ENCODE measurements at regions not wholly inside any gene's neighbourhood (a gene's known extent, or its start where the extent isn't known, plus 50 kb on each side); places are given as distances from the start of the nearest gene placed in this dataset.

- DNase-seq, result no peak
- H3K36me3 Mint-ChIP-seq (ENCODE audit: unreplicated experiment), result peaks cover 12% of the 10 kb centered on the region
Measured at GRCh38 chr6:147046141-147046877, 157.9 kb upstream of the STXBP5 start.

DNA sequence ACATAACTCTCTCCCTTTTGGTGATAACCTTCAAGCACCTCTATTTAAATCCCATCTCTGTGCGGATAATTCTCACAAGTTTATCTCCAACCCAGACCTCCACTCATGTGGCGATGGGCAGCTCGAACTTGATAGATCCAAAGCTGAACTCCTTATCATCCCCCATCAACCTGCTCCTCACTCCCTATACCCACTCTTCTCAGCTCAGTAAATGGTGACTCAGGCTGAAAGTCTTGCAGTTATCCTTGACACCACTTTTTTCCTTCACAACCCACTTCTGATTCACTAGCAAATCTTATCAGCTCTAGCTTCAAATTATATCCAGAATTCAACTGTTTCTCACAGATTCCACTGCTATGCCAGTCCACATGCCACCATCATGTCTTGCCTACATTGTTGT is 155.3 kb upstream of the STXBP5 start:
- no peak for TF ChIP-seq CTCF (IDR thresholded peaks at IDR 0.05; ENCODE audit: partially characterized antibody, unreplicated experiment)
- Mint-ChIP-seq H3K9me3 (ENCODE audit: unreplicated experiment) (no peaks in the 10 kb centered on the region), H3K36me3 (ENCODE audit: unreplicated experiment) (peaks cover 4% of the 10 kb centered on the region), H3K27me3 (ENCODE audit: unreplicated experiment) (no peaks in the 10 kb centered on the region), H3K27ac (ENCODE audit: unreplicated experiment) (no peak overlapping the region), H3K4me3 (ENCODE audit: unreplicated experiment) (no peak overlapping the region), H3K4me1 (ENCODE audit: low read depth, unreplicated experiment) (peaks cover 4% of the 10 kb centered on the region)
- no peak for DNase-seq

More at GRCh38 chr6:147046141-147046877, 157.9 kb upstream of the STXBP5 start:
- no peaks in the 10 kb centered on the region for H3K4me1 Mint-ChIP-seq (ENCODE audit: low read depth, unreplicated experiment)
- H3K9me3 Mint-ChIP-seq (ENCODE audit: unreplicated experiment), result no peaks in the 10 kb centered on the region
- H3K4me3 Mint-ChIP-seq (ENCODE audit: unreplicated experiment), result no peak overlapping the region
- no peak for TF ChIP-seq CTCF (IDR thresholded peaks at IDR 0.05; ENCODE audit: partially characterized antibody, unreplicated experiment)
- no peaks in the 10 kb centered on the region for H3K27me3 Mint-ChIP-seq (ENCODE audit: unreplicated experiment)
- no peak overlapping the region for H3K27ac Mint-ChIP-seq (ENCODE audit: unreplicated experiment)

DNA sequence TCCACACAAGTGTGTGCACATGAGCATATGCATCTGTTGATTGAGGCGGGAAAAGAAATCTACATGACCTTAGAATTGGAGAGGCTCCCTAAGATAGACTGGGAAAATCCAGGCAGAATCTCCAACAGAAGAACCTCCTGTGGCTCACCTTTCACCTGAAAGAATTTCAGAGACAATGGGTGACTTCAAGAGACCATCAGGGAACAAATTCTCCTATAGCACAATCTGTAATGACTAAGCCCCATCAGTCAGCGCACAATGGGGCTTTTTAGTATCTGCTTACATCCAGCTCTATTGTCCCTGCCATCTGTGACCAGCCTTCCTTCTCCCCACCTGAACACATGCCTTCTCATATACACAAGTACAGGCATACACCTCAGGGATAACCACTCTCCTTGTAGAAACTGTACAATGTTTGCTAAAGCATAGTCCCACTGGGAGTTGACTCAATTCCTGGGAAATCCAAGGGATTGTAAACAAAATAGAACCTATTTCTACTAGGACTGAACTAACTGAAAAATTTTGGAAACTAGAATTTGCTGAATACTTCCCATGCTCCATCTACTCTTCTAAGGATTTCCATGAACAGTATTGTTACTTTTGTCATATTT is 150.8 kb upstream of the STXBP5 start:
- Mint-ChIP-seq H3K36me3 (ENCODE audit: unreplicated experiment) (no peaks in the 10 kb centered on the region), H3K27ac (ENCODE audit: unreplicated experiment) (no peak overlapping the region), H3K27me3 (ENCODE audit: unreplicated experiment) (no peaks in the 10 kb centered on the region), H3K4me1 (ENCODE audit: low read depth, unreplicated experiment) (peaks cover 4% of the 10 kb centered on the region), H3K9me3 (ENCODE audit: unreplicated experiment) (no peaks in the 10 kb centered on the region), H3K4me3 (ENCODE audit: unreplicated experiment) (no peak overlapping the region)
- no peak for DNase-seq
- no peak for TF ChIP-seq CTCF (IDR thresholded peaks at IDR 0.05; ENCODE audit: partially characterized antibody, unreplicated experiment)

DNA sequence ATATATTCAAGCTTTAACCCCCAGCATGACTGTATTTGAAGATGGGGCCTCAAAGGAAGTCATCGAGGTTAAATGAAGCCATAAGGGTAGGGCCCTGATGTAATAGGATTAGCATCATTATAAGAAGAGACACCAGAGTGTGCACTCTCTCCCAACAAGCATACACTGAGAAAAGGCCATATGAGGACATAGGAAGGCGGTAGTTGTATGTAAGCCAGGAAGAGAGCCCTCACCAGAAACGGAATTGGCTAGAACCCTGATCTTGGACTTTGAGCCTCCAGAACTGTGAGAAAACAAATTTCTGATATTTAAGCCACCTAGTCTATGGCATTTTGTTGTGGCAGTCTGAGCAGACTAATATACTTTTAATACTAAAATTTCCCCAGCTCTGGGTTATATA is 150.1 kb upstream of the STXBP5 start:
- Mint-ChIP-seq H3K9me3 (ENCODE audit: unreplicated experiment) (no peaks in the 10 kb centered on the region), H3K4me3 (ENCODE audit: unreplicated experiment) (no peak overlapping the region), H3K4me1 (ENCODE audit: low read depth, unreplicated experiment) (peaks cover 8% of the 10 kb centered on the region), H3K36me3 (ENCODE audit: unreplicated experiment) (no peaks in the 10 kb centered on the region), H3K27ac (ENCODE audit: unreplicated experiment) (no peak overlapping the region), H3K27me3 (ENCODE audit: unreplicated experiment) (no peaks in the 10 kb centered on the region)
- TF ChIP-seq CTCF (IDR thresholded peaks at IDR 0.05; ENCODE audit: partially characterized antibody, unreplicated experiment), result no peak
- DNase-seq, result no peak

DNA sequence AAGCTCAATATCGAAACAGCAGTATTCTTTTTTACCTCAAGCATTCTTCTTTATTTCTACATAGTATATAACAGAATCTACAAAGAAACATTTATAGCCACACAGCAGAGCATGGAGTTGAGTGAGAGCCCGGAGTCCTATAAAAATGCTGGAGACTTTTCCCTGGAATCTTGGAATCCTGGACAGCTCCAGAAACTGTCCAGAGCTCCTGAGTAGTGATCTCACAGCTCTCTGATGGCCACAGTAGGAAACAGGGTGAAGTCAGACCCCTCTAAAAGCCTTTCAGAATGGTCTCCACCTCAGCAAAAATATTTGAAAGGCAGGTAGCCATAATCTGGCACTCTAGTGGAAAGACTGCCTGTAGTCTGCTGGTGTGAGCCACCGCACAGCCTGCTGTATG is 149.3 kb upstream of the STXBP5 start:
- Mint-ChIP-seq H3K36me3 (ENCODE audit: unreplicated experiment) (no peaks in the 10 kb centered on the region), H3K4me1 (ENCODE audit: low read depth, unreplicated experiment) (peaks cover 8% of the 10 kb centered on the region), H3K9me3 (ENCODE audit: unreplicated experiment) (no peaks in the 10 kb centered on the region), H3K4me3 (ENCODE audit: unreplicated experiment) (no peak overlapping the region), H3K27ac (ENCODE audit: unreplicated experiment) (no peak overlapping the region), H3K27me3 (ENCODE audit: unreplicated experiment) (no peaks in the 10 kb centered on the region)
- no peak for TF ChIP-seq CTCF (IDR thresholded peaks at IDR 0.05; ENCODE audit: partially characterized antibody, unreplicated experiment)
- DNase-seq, result no peak
